ENCODE measurements at regions not wholly inside any gene's neighbourhood (a gene's known extent, or its start where the extent isn't known, plus 50 kb on each side); places are given as distances from the start of the nearest gene placed in this dataset.

- no peak for TF ChIP-seq CTCF (CRISPR knock-in tag; IDR thresholded peaks at IDR 0.05)
- TF ChIP-seq, protein P1, sequence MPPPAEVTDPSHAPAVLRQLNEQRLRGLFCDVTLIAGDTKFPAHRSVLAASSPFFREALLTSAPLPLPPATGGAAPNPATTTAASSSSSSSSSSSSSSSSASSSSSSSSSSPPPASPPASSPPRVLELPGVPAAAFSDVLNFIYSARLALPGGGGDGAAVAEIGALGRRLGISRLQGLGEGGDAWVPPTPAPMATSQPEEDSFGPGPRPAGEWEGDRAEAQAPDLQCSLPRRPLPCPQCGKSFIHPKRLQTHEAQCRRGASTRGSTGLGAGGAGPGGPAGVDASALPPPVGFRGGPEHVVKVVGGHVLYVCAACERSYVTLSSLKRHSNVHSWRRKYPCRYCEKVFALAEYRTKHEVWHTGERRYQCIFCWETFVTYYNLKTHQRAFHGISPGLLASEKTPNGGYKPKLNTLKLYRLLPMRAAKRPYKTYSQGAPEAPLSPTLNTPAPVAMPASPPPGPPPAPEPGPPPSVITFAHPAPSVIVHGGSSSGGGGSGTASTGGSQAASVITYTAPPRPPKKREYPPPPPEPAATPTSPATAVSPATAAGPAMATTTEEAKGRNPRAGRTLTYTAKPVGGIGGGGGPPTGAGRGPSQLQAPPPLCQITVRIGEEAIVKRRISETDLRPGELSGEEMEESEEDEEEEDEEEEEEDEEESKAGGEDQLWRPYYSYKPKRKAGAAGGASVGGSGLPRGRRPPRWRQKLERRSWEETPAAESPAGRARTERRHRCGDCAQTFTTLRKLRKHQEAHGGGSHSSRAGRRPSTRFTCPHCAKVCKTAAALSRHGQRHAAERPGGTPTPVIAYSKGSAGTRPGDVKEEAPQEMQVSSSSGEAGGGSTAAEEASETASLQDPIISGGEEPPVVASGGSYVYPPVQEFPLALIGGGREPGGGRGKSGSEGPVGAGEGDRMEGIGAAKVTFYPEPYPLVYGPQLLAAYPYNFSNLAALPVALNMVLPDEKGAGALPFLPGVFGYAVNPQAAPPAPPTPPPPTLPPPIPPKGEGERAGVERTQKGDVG (CRISPR knock-in tag; IDR thresholded peaks at IDR 0.05; ENCODE audit: borderline replicate concordance), result no peak
- no peak for TF ChIP-seq BRCA1 (CRISPR knock-in tag; IDR thresholded peaks at IDR 0.05)
- no peak for TF ChIP-seq TCF12 (IDR thresholded peaks at IDR 0.05)
- no peak for TF ChIP-seq TCF12 (CRISPR knock-in tag; IDR thresholded peaks at IDR 0.05)
- TF ChIP-seq SP1 (IDR thresholded peaks at IDR 0.05), result no peak
- no peak for TF ChIP-seq SP1 (CRISPR knock-in tag; IDR thresholded peaks at IDR 0.05)
- no peak for TF ChIP-seq PITX1 (CRISPR knock-in tag; IDR thresholded peaks at IDR 0.05)
- TF ChIP-seq YY1 (IDR thresholded peaks at IDR 0.05; ENCODE audit: insufficient read depth, insufficient replicate concordance, low read depth, low read length), result no peak
- TF ChIP-seq CHD2 (IDR thresholded peaks at IDR 0.05; ENCODE audit: low read depth, low read length), result no peak
- no peak for TF ChIP-seq MAFK (conservative IDR thresholded peaks at IDR 0.05 in 1 of 2, IDR thresholded peaks at IDR 0.05 in 1 of 2; ENCODE audit: low read length in 2 of 2)
- TF ChIP-seq, protein P2, sequence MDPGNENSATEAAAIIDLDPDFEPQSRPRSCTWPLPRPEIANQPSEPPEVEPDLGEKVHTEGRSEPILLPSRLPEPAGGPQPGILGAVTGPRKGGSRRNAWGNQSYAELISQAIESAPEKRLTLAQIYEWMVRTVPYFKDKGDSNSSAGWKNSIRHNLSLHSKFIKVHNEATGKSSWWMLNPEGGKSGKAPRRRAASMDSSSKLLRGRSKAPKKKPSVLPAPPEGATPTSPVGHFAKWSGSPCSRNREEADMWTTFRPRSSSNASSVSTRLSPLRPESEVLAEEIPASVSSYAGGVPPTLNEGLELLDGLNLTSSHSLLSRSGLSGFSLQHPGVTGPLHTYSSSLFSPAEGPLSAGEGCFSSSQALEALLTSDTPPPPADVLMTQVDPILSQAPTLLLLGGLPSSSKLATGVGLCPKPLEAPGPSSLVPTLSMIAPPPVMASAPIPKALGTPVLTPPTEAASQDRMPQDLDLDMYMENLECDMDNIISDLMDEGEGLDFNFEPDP (CRISPR knock-in tag; conservative IDR thresholded peaks at IDR 0.05), result no peak
- no peak for TF ChIP-seq SMAD1 (CRISPR knock-in tag; IDR thresholded peaks at IDR 0.05; ENCODE audit: borderline replicate concordance, low read depth)
These were observed 547.7 kb upstream of the KLF12 start for GRCh38 chr13:74681891-74682290.
